ENCODE measurements at regions not wholly inside any gene's neighbourhood (a gene's known extent, or its start where the extent isn't known, plus 50 kb on each side); places are given as distances from the start of the nearest gene placed in this dataset.
"Not testable (repeated sequence)": the region's sequence is repeated elsewhere in the genome, so short reads cannot be mapped to it uniquely, and the experiment has no call there.

DNA sequence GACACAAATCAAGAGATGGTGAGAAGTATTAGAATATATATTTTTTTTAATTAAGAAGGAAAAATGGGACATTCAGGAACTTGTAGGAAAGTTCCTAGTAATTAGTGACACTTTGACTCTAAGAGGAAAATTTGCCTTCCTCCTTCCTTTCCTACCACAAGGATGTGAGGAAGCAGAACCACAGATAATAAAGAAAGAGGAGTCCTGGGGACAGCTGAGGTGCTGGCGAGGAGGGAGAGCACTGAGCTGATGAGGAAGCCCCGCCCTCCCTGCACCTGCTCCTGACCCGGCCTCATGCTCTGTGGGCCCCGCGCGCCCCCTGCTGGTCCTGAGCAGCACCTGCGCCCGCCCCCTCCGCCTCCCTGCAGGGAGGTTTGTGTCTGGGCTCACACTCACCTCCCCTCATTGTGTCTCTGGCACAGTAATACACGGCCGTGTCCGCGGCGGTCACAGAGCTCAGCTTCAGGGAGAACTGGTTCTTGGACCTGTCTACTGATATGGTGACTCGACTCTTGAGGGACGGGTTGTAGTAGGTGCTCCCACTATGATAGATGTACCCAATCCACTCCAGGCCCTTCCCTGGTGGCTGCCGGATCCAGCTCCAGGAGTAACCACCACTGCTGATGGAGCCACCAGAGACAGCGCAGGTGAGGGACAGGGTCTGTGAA, 822.6 kb downstream of the TMEM121 start:
- TF ChIP-seq, protein P1, sequence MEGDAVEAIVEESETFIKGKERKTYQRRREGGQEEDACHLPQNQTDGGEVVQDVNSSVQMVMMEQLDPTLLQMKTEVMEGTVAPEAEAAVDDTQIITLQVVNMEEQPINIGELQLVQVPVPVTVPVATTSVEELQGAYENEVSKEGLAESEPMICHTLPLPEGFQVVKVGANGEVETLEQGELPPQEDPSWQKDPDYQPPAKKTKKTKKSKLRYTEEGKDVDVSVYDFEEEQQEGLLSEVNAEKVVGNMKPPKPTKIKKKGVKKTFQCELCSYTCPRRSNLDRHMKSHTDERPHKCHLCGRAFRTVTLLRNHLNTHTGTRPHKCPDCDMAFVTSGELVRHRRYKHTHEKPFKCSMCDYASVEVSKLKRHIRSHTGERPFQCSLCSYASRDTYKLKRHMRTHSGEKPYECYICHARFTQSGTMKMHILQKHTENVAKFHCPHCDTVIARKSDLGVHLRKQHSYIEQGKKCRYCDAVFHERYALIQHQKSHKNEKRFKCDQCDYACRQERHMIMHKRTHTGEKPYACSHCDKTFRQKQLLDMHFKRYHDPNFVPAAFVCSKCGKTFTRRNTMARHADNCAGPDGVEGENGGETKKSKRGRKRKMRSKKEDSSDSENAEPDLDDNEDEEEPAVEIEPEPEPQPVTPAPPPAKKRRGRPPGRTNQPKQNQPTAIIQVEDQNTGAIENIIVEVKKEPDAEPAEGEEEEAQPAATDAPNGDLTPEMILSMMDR (IDR thresholded peaks at IDR 0.05) = peak; percentile 80
- not testable (repeated sequence) for TF ChIP-seq EZH2 (IDR thresholded peaks at IDR 0.05; ENCODE audit: borderline replicate concordance, insufficient read depth, low read depth, low read length, poor library complexity, severe bottlenecking)
